ENCODE measurements at regions not wholly inside any gene's neighbourhood (a gene's known extent, or its start where the extent isn't known, plus 50 kb on each side); places are given as distances from the start of the nearest gene placed in this dataset.
"Not testable (repeated sequence)": the region's sequence is repeated elsewhere in the genome, so short reads cannot be mapped to it uniquely, and the experiment has no call there.

- no peaks in the 10 kb centered on the region for H3K27me3 Mint-ChIP-seq (ENCODE audit: low read depth)
- H3K36me3 Mint-ChIP-seq (ENCODE audit: insufficient read depth in 2 of 2), result peaks cover 0 to 2% of the 10 kb centered on the region in 2 donors
- DNase-seq (no peak), ATAC-seq (replicated peaks in 1 of 2) (no peak)
- H3K27ac Mint-ChIP-seq, result no peak overlapping the region
- H3K9me3 Mint-ChIP-seq, result peaks cover 0 to 1% of the 10 kb centered on the region in 2 donors
- no peaks in the 10 kb centered on the region for H3K4me1 Mint-ChIP-seq (ENCODE audit: low read depth)
- H3K4me3 Mint-ChIP-seq, result no peak overlapping the region
Observed at GRCh38 chr13:89343165-89343564, 1672.0 kb downstream of the SLITRK5 start.

GRCh38 chr13:89352384-89352783 is 1681.2 kb downstream of the SLITRK5 start:
- Mint-ChIP-seq H3K36me3 (ENCODE audit: insufficient read depth in 2 of 2) (no peaks in the 10 kb centered on the region), H3K4me3 (no peak overlapping the region), H3K27me3 (ENCODE audit: low read depth) (no peaks in the 10 kb centered on the region), H3K4me1 (ENCODE audit: low read depth) (no peaks in the 10 kb centered on the region), H3K9me3 (peaks cover 6 to 7% of the 10 kb centered on the region in 2 donors), H3K27ac (no peak overlapping the region)
- ATAC-seq (replicated peaks in 1 of 2) (no peak), DNase-seq (no peak)

GRCh38 chr13:89361909-89362308 is 1690.7 kb downstream of the SLITRK5 start:
- no peak overlapping the region for H3K27ac Mint-ChIP-seq
- H3K9me3 Mint-ChIP-seq, result peaks cover 0 to 8% of the 10 kb centered on the region in 2 donors
- ATAC-seq (replicated peaks in 1 of 2) (no peak), DNase-seq (no peak)
- no peaks in the 10 kb centered on the region for H3K4me1 Mint-ChIP-seq (ENCODE audit: low read depth)
- no peaks in the 10 kb centered on the region for H3K36me3 Mint-ChIP-seq (ENCODE audit: insufficient read depth in 2 of 2)
- no peak overlapping the region for H3K4me3 Mint-ChIP-seq
- H3K27me3 Mint-ChIP-seq (ENCODE audit: low read depth), result no peaks in the 10 kb centered on the region

- Mint-ChIP-seq H3K4me1 (ENCODE audit: low read depth) (no peaks in the 10 kb centered on the region), H3K27ac (no peak overlapping the region), H3K4me3 (no peak overlapping the region)
Observed at GRCh38 chr13:89363144-89363543, 1692.0 kb downstream of the SLITRK5 start.

GRCh38 chr13:89372193-89372592 is 1701.0 kb downstream of the SLITRK5 start:
- no peak overlapping the region for H3K27ac Mint-ChIP-seq
- no peaks in the 10 kb centered on the region for H3K4me1 Mint-ChIP-seq (ENCODE audit: low read depth)
- H3K36me3 Mint-ChIP-seq (ENCODE audit: insufficient read depth in 2 of 2), result no peaks in the 10 kb centered on the region
- no peak for DNase-seq
- ATAC-seq (replicated peaks in 1 of 2), result no peak
- peaks cover 4% of the 10 kb centered on the region in 2 donors for H3K9me3 Mint-ChIP-seq
- H3K27me3 Mint-ChIP-seq (ENCODE audit: low read depth), result no peaks in the 10 kb centered on the region
- H3K4me3 Mint-ChIP-seq, result no peak overlapping the region

More at GRCh38 chr13:89363144-89363543, 1692.0 kb downstream of the SLITRK5 start:
- H3K27me3 Mint-ChIP-seq (ENCODE audit: low read depth), result no peaks in the 10 kb centered on the region
- peaks cover 0 to 6% of the 10 kb centered on the region in 2 donors for H3K9me3 Mint-ChIP-seq
- ATAC-seq (replicated peaks in 1 of 2) (no peak), DNase-seq (no peak)
- H3K36me3 Mint-ChIP-seq (ENCODE audit: insufficient read depth in 2 of 2), result no peaks in the 10 kb centered on the region

- ATAC-seq (replicated peaks in 1 of 2) (no peak), DNase-seq (no peak)
- no peak overlapping the region for H3K4me3 Mint-ChIP-seq
- peaks cover 0 to 1% of the 10 kb centered on the region in 2 donors for H3K36me3 Mint-ChIP-seq (ENCODE audit: insufficient read depth in 2 of 2)
- no peak overlapping the region for H3K27ac Mint-ChIP-seq
- peaks cover 6 to 19% of the 10 kb centered on the region in 2 donors for H3K9me3 Mint-ChIP-seq
- no peaks in the 10 kb centered on the region for H3K4me1 Mint-ChIP-seq (ENCODE audit: low read depth)
- no peaks in the 10 kb centered on the region for H3K27me3 Mint-ChIP-seq (ENCODE audit: low read depth)
Observed at GRCh38 chr13:89375839-89376238, 1704.7 kb downstream of the SLITRK5 start.

- ATAC-seq (replicated peaks in 1 of 2) (no peak), DNase-seq (no peak)
- Mint-ChIP-seq H3K9me3 (peaks cover 4 to 16% of the 10 kb centered on the region in 2 donors), H3K27ac (no peak overlapping the region), H3K27me3 (ENCODE audit: low read depth) (no peaks in the 10 kb centered on the region), H3K4me1 (ENCODE audit: low read depth) (no peaks in the 10 kb centered on the region), H3K4me3 (no peak overlapping the region), H3K36me3 (ENCODE audit: insufficient read depth in 2 of 2) (peaks cover 0 to 1% of the 10 kb centered on the region in 2 donors)
Observed at GRCh38 chr13:89380101-89380500, 1708.9 kb downstream of the SLITRK5 start.

GRCh38 chr13:89382981-89383380 is 1711.8 kb downstream of the SLITRK5 start:
- Mint-ChIP-seq H3K27ac (no peak overlapping the region), H3K9me3 (peaks cover 10 to 17% of the 10 kb centered on the region in 2 donors), H3K36me3 (ENCODE audit: insufficient read depth in 2 of 2) (peaks cover 0 to 1% of the 10 kb centered on the region in 2 donors), H3K27me3 (ENCODE audit: low read depth) (no peaks in the 10 kb centered on the region), H3K4me1 (ENCODE audit: low read depth) (no peaks in the 10 kb centered on the region), H3K4me3 (no peak overlapping the region)
- DNase-seq, result no peak
- no peak for ATAC-seq (replicated peaks in 1 of 2)

- ATAC-seq (replicated peaks in 1 of 2), result no peak
- no peak overlapping the region for H3K27ac Mint-ChIP-seq
Observed at GRCh38 chr13:89383891-89384290, 1712.7 kb downstream of the SLITRK5 start.

GRCh38 chr13:89393758-89394304 is 1722.7 kb downstream of the SLITRK5 start:
- DNase-seq (no peak), ATAC-seq (replicated peaks in 1 of 2) (no peak)
- H3K27ac Mint-ChIP-seq, result no peak overlapping the region
- H3K4me3 Mint-ChIP-seq, result no peak overlapping the region
- H3K4me1 Mint-ChIP-seq (ENCODE audit: low read depth), result no peaks in the 10 kb centered on the region
- no peaks in the 10 kb centered on the region for H3K36me3 Mint-ChIP-seq (ENCODE audit: insufficient read depth in 2 of 2)
- peaks cover 2 to 3% of the 10 kb centered on the region in 2 donors for H3K9me3 Mint-ChIP-seq
- no peaks in the 10 kb centered on the region for H3K27me3 Mint-ChIP-seq (ENCODE audit: low read depth)

More at GRCh38 chr13:89383891-89384290, 1712.7 kb downstream of the SLITRK5 start:
- H3K4me1 Mint-ChIP-seq (ENCODE audit: low read depth), result no peaks in the 10 kb centered on the region
- no peak overlapping the region for H3K4me3 Mint-ChIP-seq
- no peaks in the 10 kb centered on the region for H3K27me3 Mint-ChIP-seq (ENCODE audit: low read depth)
- H3K9me3 Mint-ChIP-seq, result peaks cover 10 to 18% of the 10 kb centered on the region in 2 donors
- H3K36me3 Mint-ChIP-seq (ENCODE audit: insufficient read depth in 2 of 2), result peaks cover 0 to 1% of the 10 kb centered on the region in 2 donors
- no peak for DNase-seq

- no peak overlapping the region for H3K27ac Mint-ChIP-seq
Observed at GRCh38 chr13:89401264-89401675, 1730.1 kb downstream of the SLITRK5 start.

GRCh38 chr13:89402211-89402610 is 1731.0 kb downstream of the SLITRK5 start:
- Mint-ChIP-seq H3K27me3 (ENCODE audit: low read depth) (no peaks in the 10 kb centered on the region), H3K4me1 (ENCODE audit: low read depth) (no peaks in the 10 kb centered on the region), H3K9me3 (peaks cover 7 to 9% of the 10 kb centered on the region in 2 donors), H3K4me3 (no peak overlapping the region), H3K36me3 (ENCODE audit: insufficient read depth in 2 of 2) (no peaks in the 10 kb centered on the region), H3K27ac (no peak overlapping the region)
- DNase-seq, result no peak
- ATAC-seq (replicated peaks in 1 of 2), result no peak

More at GRCh38 chr13:89401264-89401675, 1730.1 kb downstream of the SLITRK5 start:
- Mint-ChIP-seq H3K27me3 (ENCODE audit: low read depth) (no peaks in the 10 kb centered on the region), H3K4me3 (no peak overlapping the region), H3K36me3 (ENCODE audit: insufficient read depth in 2 of 2) (no peaks in the 10 kb centered on the region), H3K9me3 (peaks cover 7 to 9% of the 10 kb centered on the region in 2 donors), H3K4me1 (ENCODE audit: low read depth) (no peaks in the 10 kb centered on the region)
- ATAC-seq (replicated peaks in 1 of 2), result no peak
- no peak for DNase-seq

- H3K27ac Mint-ChIP-seq; H3K4me1 Mint-ChIP-seq (ENCODE audit: low read depth); H3K36me3 Mint-ChIP-seq (ENCODE audit: insufficient read depth in 2 of 2); H3K4me3 Mint-ChIP-seq; DNase-seq; ATAC-seq (replicated peaks in 1 of 2); H3K9me3 Mint-ChIP-seq; H3K27me3 Mint-ChIP-seq (ENCODE audit: low read depth): not testable (repeated sequence)
Observed at GRCh38 chr13:89406096-89406495, 1734.9 kb downstream of the SLITRK5 start.

- no peak overlapping the region for H3K4me3 Mint-ChIP-seq
- H3K27ac Mint-ChIP-seq, result no peak overlapping the region
- ATAC-seq (replicated peaks in 1 of 2), result no peak
- peaks cover 4 to 8% of the 10 kb centered on the region in 2 donors for H3K9me3 Mint-ChIP-seq
- no peak for DNase-seq
- H3K4me1 Mint-ChIP-seq (ENCODE audit: low read depth), result no peaks in the 10 kb centered on the region
- no peaks in the 10 kb centered on the region for H3K36me3 Mint-ChIP-seq (ENCODE audit: insufficient read depth in 2 of 2)
- no peaks in the 10 kb centered on the region for H3K27me3 Mint-ChIP-seq (ENCODE audit: low read depth)
Observed at GRCh38 chr13:89407357-89407756, 1736.2 kb downstream of the SLITRK5 start.
